ENCODE measurements at regions not wholly inside any gene's neighbourhood (a gene's known extent, or its start where the extent isn't known, plus 50 kb on each side); places are given as distances from the start of the nearest gene placed in this dataset.

GRCh38 chr14:66404051-66404545 is 82.1 kb upstream of the CCDC196 start:
- TF ChIP-seq CTCF (IDR thresholded peaks at IDR 0.05): no peak
- TF ChIP-seq ZFX (IDR thresholded peaks at IDR 0.05; ENCODE audit: borderline replicate concordance): no peak

Measured in 22Rv1 (cell line).